GM21576 (cell line): ENCODE measurements at regions not wholly inside any gene's neighbourhood (a gene's known extent, or its start where the extent isn't known, plus 50 kb on each side); places are given as distances from the start of the nearest gene placed in this dataset.
"Not testable (repeated sequence)": the region's sequence is repeated elsewhere in the genome, so short reads cannot be mapped to it uniquely, and the experiment has no call there.

Source experiments
- ATAC-seq: cut with Tn5 transposase; IDR thresholded peaks from one replicate; pipeline ENCODE4 v1.9.1; 2021; ENCODE audit warnings: mild to moderate bottlenecking, moderate library complexity; ENCODE audit not compliant: unreplicated experiment

DNA sequence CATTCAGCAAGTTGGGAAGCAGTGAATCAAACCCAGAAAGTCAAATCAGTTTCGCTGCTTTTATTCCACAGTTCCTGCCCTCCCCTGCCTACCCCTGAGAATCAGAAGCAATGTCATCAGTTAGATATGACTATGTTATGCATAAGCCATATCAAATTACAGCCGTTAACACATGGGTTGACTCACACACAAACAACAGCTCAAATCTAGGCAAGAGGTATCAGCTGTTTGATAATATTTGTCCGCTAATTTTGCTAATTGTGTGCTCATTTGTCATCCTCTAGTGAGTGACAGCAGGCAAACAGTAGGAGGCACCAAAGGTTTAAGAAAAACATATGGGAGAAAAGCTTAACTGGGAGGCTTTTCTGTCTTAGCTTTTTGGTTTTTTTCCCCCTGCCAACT, 327.4 kb upstream of the CCL2 start:
- ATAC-seq, result no peak

GRCh38 chr17:33929181-33929724, 325.8 kb upstream of the CCL2 start:
- no peak for ATAC-seq

DNA sequence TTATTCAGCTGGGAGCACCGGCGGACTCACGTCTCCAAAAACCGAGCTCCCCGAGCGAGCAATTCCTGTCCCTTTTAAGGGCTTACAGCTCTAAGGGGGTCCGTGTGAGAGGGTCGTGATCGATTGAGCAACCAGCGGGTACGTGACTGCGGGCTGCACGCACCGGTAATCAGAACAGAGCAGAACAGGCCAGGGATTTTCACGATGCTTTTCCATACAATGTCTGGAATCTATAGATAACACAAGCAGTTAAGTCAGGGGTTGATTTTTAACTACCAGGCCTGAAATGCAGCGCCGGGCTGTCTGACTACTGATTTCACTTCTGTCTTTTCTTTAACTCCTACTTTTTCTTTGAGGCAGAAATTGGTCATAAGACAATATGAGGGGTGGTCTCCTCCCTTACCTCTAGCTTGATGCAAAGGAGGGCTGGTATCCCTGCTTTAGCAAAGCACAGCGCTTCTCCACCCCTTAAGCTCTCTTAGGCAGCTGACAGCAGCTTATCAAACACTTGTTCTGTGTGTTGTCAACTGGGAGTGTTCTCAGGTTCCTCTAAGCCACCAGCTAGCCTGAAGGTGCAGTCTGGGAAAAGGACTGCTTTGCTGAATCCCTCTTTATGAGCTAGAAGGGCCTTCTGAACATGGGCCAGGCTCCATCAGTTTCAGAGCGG, 323.8 kb upstream of the CCL2 start:
- ATAC-seq, result not testable (repeated sequence)

GRCh38 chr17:33932996-33933395, 322.1 kb upstream of the CCL2 start:
- ATAC-seq, result no peak

- ATAC-seq, result no peak
Observed at GRCh38 chr17:33933576-33933975, 321.5 kb upstream of the CCL2 start.

DNA sequence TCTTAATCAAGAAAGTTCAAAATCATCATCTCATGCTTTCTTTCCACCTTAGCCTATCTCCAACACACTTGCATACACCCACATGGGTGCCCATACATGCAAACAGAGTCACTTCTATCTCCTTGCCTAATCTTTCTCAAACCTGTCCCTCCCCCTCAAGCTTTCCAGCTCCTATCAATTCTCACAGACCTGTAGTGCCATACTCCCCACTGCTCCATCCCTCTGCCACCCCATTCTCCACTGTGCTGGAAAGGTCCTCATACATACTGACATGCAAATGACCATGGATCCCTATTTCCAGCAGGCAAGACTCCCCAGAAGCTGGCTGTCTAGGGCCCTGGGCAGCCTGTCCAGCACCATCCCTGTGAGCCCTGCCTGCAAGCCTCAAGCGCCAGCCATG, 320.4 kb upstream of the CCL2 start:
- no peak for ATAC-seq

GRCh38 chr17:33935822-33936221, 319.3 kb upstream of the CCL2 start:
- ATAC-seq, result no peak

DNA sequence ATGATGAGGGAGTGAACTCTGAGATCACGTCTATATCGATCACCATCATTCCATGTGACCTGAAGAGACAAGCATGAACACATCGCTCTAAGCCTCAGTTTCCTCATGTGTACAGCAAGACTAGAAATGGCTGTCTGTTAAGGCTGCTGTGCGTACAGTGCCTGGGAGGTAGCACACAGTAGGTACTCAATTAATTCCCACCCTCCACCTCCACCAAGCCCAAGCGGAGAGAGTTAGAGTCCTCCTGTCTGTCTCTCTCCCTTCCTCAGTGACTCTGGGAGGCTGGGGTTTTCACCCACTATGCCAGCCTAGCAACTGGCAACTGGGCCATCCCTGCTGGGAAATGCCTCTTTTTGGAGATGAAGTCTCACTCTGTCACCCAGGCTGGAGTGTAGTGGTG, 318.3 kb upstream of the CCL2 start:
- ATAC-seq, result no peak

GRCh38 chr17:33939959-33940358, 315.1 kb upstream of the CCL2 start:
- ATAC-seq, result no peak

- no peak for ATAC-seq
Observed at GRCh38 chr17:33940769-33941370, 314.2 kb upstream of the CCL2 start.

- ATAC-seq, result no peak
Observed at GRCh38 chr17:33941744-33942143, 313.3 kb upstream of the CCL2 start.

DNA sequence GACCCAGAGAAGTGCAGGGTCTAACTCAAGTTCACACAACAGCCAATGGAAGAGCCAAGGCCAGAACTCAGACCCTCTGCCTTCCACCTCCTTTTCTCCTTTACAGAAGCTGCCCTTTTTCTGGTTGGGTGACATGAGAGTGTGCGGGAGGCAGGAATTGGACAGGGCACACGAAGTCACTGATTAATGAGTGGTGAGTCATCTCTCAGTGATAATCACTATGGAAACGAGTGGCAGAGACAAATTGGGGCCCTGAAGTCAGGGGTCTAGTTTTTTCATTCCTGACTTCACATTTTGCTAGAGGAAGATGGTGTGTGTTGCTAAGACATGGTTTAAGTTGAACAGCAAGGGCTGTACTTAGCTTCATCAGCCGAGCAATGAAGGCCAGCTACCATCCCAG, 312.7 kb upstream of the CCL2 start:
- ATAC-seq, result no peak

DNA sequence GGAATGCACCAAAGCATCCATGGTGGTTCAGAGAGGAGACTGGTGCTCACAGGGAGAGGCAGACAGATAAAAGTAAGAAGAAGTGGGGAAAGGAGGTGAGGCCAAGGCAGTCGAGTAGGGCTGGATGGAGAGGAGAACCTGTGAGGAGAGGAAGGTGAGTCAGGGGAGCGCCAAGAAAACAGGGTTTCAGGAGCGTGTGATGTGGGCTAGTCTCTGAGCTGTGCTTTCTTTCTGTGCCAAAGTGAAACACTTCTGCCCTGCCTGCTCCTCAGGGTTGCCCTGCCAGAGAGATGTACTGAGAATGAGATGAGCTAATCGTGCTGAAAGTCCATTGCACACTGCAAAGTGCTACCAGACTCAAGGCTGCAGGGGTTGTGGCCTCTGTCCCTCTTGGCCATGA, 310.7 kb upstream of the CCL2 start:
- no peak for ATAC-seq

DNA sequence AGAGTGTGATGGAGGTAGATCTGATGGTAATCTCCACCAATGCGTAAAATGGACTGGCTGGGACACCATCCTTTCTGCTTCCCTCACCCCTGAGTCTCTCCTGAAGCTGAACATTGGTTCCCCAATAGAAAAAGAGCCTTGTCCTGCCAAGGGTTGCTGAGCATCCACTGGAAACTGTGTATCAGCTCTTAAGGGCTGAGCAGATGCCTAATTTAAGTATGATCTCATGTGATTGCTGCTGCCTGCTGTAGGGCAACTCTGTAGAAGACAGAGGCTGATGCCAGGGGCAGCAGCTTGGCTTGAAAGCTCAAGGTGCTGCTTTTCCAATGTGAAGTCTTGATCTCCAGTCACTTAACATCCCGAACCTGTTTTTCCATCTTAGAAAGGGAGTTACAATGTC, 310.3 kb upstream of the CCL2 start:
- ATAC-seq, result no peak

DNA sequence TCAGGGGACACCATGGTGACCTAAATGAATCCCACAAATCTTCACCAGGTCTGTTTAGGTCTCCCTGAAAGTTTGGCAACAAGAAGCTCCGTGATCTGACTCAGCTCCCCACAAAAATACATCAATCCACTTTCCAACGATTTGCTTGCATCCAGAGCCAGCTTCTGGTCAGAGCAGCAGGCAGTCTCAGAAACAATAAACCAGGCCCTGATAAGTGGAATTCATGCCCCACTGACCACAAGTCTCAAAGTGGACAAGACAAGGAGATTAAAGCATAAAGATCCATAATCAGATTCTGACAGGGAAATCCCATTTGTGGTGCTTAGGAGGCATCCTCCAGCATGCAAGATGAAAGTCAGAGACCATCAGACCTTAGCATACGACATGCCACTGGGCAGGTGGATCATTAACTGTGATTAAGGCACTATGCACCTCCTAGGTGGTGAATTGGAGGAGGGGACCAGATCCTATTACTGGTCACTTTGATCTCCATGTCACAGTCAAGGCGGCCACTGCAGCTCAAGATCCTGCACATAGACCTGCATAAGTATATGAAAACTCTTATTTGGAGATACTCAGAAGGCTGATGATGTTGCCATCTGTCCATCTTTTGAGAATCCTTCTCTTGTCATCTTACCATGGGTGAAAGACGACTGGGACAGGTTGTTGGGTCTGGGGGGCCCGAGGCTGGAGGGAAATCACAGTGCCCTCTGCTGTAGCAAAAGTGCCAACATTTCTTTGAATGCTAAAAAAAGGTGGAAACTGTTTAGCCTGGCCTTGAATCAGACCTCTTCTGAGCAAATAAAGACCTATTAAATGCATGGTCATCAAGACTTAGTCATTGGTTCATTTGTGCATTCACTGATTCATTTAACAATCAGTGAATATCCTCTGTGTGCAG, 309.2 kb upstream of the CCL2 start:
- ATAC-seq, result no peak

DNA sequence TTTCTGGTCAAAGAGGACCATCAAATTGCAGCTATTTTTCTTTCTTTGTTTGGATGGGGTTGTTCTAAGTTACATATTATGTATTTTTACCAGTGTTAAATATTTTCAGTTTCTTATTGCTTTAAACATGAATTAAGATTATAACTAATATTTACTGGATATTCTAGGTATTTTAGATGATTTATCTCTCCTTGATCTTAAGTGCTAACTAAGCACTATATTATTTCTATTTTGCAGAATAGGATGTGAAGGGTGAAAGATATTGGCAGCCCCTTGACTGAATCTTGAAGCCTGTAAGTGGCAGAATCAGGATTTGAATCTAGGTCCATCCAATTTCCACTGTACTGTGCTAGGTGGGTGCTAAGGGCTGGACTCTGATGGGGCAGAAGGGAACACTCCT, 307.3 kb upstream of the CCL2 start:
- no peak for ATAC-seq

DNA sequence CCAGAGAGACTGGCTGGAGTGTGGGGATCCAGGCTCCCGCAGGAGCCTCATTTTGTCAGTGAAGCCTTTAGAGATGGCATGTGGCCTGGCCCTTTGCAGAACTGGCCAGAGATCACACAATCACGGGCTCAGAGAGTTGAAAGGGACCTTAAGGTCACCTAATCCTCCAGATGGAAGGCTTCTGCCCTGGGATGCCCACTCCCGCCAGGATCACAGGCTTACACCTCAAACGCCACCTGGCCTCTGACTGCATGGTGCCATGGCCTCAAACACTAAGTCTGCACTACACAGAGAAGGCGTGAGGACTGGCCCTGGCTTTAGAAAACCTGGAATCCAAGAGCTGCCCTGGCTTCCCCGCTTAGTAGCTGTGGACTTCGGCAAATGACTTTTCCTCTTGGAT, 306.8 kb upstream of the CCL2 start:
- ATAC-seq, result no peak

GRCh38 chr17:33949100-33949499, 306.0 kb upstream of the CCL2 start:
- no peak for ATAC-seq

- no peak for ATAC-seq
Observed at GRCh38 chr17:33950061-33950460, 305.0 kb upstream of the CCL2 start.

DNA sequence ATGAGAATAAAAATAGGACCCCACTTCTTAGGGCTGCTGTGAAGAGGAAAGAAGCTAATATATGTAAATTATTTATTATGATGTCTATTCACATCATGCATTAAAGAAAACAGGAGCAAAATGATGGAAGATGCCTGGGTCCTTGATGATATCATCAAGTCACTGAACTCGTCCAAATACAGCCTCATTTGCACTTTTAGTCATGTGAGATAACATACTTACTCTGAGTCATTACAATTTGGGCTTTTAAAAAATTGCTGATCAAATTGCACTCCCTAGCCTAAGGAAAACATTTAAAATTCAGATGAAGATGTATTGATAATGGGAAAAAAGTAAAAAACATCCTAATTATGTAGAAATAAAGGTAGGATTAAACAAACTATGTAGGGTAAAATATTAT, 302.7 kb upstream of the CCL2 start:
- ATAC-seq, result no peak

GRCh38 chr17:33954597-33954996, 300.5 kb upstream of the CCL2 start:
- ATAC-seq, result no peak

DNA sequence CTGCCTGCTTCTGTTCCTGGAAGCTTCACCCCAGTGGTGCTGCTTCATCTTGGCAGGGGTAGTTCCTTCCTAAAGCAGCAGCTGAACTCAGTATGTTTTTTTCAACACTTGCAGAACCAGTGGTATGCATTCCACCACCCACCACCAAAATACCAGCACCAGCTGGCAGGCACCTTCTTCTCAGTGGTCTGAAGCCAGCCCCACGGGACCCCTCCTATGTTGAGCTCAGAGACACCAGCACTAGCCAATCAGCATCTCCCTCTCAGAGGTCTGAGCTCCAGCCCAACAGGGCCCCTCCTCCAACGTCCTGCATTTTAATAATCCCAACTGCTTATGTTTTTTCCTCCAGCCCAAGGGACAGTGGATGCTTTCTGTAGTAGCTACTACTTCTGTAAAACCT, 299.6 kb upstream of the CCL2 start:
- no peak for ATAC-seq
